ENCODE measurements at regions not wholly inside any gene's neighbourhood (a gene's known extent, or its start where the extent isn't known, plus 50 kb on each side); places are given as distances from the start of the nearest gene placed in this dataset.

DNA sequence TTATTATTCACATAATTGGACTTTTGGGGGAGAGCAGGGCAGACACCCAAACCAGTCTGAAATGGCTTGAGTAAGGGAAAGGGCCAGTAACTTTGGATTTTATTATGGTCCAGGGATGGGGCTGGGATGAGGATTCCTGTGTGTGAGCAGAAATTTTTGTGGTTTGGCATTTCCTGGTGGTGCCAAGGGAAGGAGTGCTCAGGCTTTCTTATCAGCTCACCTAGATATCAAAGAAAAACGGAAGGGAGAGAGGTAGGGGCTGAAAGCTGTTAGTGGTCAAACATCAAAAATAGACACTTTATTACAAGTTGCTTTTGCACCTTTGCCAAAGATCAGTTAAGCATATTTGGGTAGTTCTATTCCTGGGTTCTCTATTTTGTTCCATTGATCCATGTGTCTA, 128.5 kb upstream of the DIPK2B start:
- WGBS, 2 experiments: 90% methylated on average over 1 of the region's 1 CpG; no CpG with 5 or more reads in 1 of the 2 experiments
- no peaks in the 10 kb centered on the region for H3K4me1 ChIP-seq (ENCODE audit: control insufficient read depth, insufficient read depth, low read length)
- no peaks in the 10 kb centered on the region for H3K9me3 ChIP-seq (ENCODE audit: control insufficient read depth, low read length)
- H3K27me3 ChIP-seq (ENCODE audit: control insufficient read depth, insufficient read depth, low read length, poor library complexity, severe bottlenecking): no peaks in the 10 kb centered on the region
- no peak overlapping the region for H3K27ac ChIP-seq (ENCODE audit: insufficient read depth, low read depth, low read length, poor library complexity, severe bottlenecking)
- H3K4me3 ChIP-seq (ENCODE audit: insufficient read depth, low read depth, low read length): no peak overlapping the region
- H3K36me3 ChIP-seq (ENCODE audit: control insufficient read depth, insufficient read depth, low read length): no peaks in the 10 kb centered on the region

DNA sequence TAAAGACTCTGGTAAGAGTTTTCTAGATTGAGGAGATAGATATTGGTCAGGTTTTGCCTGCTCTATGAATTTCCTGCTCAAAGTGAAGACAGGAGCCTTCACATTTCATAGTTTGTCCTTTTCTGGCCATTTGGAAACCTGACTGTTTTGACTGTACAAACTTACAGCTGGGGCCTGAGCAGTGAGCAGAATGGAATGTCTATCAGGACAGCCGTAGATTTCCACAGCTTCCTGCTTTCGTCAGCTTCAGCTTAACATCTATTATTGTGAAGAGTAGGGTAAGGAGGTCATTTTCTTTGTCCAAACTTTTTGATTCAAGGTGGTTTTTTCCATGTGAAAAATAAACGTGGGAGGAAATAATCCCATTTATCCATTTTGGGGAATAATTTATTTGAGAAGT, 124.3 kb upstream of the DIPK2B start:
- H3K9me3 ChIP-seq (ENCODE audit: control insufficient read depth, low read length): no peaks in the 10 kb centered on the region
- 95 to 100% methylated on average over 1 to 3 of the region's 3 CpGs for WGBS, 2 experiments
- no peaks in the 10 kb centered on the region for H3K4me1 ChIP-seq (ENCODE audit: control insufficient read depth, insufficient read depth, low read length)
- no peak overlapping the region for H3K4me3 ChIP-seq (ENCODE audit: insufficient read depth, low read depth, low read length)
- no peaks in the 10 kb centered on the region for H3K27me3 ChIP-seq (ENCODE audit: control insufficient read depth, insufficient read depth, low read length, poor library complexity, severe bottlenecking)
- H3K27ac ChIP-seq (ENCODE audit: insufficient read depth, low read depth, low read length, poor library complexity, severe bottlenecking): no peak overlapping the region
- no peaks in the 10 kb centered on the region for H3K36me3 ChIP-seq (ENCODE audit: control insufficient read depth, insufficient read depth, low read length)

DNA sequence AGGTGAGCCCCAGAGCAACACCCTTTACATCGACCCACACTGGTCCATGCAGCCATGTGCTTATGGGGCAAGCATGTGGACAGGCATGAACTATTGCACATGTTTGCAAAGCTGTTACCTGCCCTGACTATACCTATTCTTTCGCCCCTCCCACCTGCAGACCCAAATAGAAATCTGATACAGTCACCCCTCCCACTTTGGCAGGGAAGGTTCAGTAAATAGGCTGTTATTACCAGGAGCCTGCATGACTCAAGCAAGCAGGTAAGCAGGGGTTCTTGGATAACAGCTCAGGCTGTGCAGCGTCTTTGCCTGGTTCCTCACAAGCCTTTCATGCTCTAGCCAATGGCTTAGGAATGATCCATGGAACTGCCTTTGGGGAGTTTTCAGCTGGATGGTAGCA, 122.7 kb upstream of the DIPK2B start:
- WGBS, 2 experiments: 85 to 89% methylated on average over 3 of the region's 3 CpGs

DNA sequence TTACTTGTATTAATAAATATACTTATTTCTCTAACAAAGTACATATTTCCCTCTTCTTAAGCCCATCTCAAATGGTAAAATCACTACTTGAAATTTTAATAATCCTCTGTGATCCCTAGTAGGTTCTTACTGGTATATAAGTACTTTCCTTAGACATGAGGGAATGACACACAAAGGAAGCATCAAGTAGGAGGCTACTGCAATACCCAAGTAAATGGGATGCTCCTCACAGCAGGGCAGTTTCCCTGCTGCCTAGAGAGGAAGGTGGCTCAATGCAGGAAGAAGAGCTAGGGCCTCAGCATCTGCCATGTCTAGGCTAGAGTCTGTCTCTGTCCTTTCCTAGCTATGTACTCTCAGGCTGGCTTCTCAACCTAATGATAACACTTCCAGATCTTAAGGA, 122.1 kb upstream of the DIPK2B start:
- H3K27ac ChIP-seq (ENCODE audit: insufficient read depth, low read depth, low read length, poor library complexity, severe bottlenecking): no peak overlapping the region
- H3K9me3 ChIP-seq (ENCODE audit: control insufficient read depth, low read length): no peaks in the 10 kb centered on the region
- H3K4me3 ChIP-seq (ENCODE audit: insufficient read depth, low read depth, low read length): no peak overlapping the region
- no peaks in the 10 kb centered on the region for H3K36me3 ChIP-seq (ENCODE audit: control insufficient read depth, insufficient read depth, low read length)
- H3K4me1 ChIP-seq (ENCODE audit: control insufficient read depth, insufficient read depth, low read length): no peaks in the 10 kb centered on the region
- no peaks in the 10 kb centered on the region for H3K27me3 ChIP-seq (ENCODE audit: control insufficient read depth, insufficient read depth, low read length, poor library complexity, severe bottlenecking)

More for the DNA sequence above, 122.7 kb upstream of the DIPK2B start:
- Histone ChIP-seq H3K4me3 (ENCODE audit: insufficient read depth, low read depth, low read length) (no peak overlapping the region), H3K27ac (ENCODE audit: insufficient read depth, low read depth, low read length, poor library complexity, severe bottlenecking) (no peak overlapping the region), H3K27me3 (ENCODE audit: control insufficient read depth, insufficient read depth, low read length, poor library complexity, severe bottlenecking) (no peaks in the 10 kb centered on the region), H3K4me1 (ENCODE audit: control insufficient read depth, insufficient read depth, low read length) (no peaks in the 10 kb centered on the region), H3K36me3 (ENCODE audit: control insufficient read depth, insufficient read depth, low read length) (no peaks in the 10 kb centered on the region), H3K9me3 (ENCODE audit: control insufficient read depth, low read length) (no peaks in the 10 kb centered on the region)

DNA sequence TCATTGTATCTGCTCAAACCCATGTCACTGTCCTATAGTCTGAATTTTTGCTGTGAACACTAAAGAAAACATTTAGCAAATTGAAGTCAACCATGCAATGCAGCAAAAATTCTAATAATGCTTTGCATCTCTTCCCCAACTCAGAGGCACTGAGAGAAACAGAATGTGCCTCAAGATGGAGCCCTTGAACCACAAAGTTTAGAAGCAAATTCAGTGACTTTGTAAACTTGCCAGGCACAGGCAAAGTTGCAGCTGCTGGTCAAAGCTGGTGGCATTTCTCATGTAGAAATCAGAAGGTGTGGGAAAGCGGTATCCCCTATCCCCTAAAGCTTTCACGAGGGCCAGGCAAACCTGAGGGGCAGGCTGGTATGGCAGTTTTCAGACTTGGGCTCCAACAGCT, 121.7 kb upstream of the DIPK2B start:
- Histone ChIP-seq H3K4me1 (ENCODE audit: control insufficient read depth, insufficient read depth, low read length) (no peaks in the 10 kb centered on the region), H3K9me3 (ENCODE audit: control insufficient read depth, low read length) (no peaks in the 10 kb centered on the region), H3K4me3 (ENCODE audit: insufficient read depth, low read depth, low read length) (no peak overlapping the region), H3K27me3 (ENCODE audit: control insufficient read depth, insufficient read depth, low read length, poor library complexity, severe bottlenecking) (no peaks in the 10 kb centered on the region), H3K36me3 (ENCODE audit: control insufficient read depth, insufficient read depth, low read length) (no peaks in the 10 kb centered on the region), H3K27ac (ENCODE audit: insufficient read depth, low read depth, low read length, poor library complexity, severe bottlenecking) (no peak overlapping the region)
- 29% methylated on average over 2 of the region's 2 CpGs; no CpG with 5 or more reads in 1 of the 2 experiments for WGBS, 2 experiments

DNA sequence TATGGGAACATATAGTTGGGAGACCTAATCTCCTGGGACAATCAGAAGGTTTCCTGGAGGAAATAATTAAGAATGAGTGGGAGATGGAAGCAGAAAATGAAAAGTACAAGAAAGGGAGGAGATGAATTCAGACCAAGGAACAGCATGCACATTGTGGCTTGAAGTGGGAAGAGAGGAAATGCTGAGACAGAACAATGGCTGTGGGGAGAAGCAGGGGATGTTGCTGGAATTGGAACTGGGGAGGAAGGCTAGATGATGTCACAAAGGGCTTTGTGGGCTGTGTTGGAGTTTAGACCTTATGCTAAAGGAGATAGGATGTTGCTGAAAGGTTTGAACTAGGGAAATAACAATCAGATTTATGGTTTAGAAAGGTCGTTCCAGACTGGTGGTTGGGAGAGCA, 119.5 kb upstream of the DIPK2B start:
- no peaks in the 10 kb centered on the region for H3K9me3 ChIP-seq (ENCODE audit: control insufficient read depth, low read length)
- no peaks in the 10 kb centered on the region for H3K27me3 ChIP-seq (ENCODE audit: control insufficient read depth, insufficient read depth, low read length, poor library complexity, severe bottlenecking)
- H3K4me3 ChIP-seq (ENCODE audit: insufficient read depth, low read depth, low read length): no peak overlapping the region
- no peaks in the 10 kb centered on the region for H3K36me3 ChIP-seq (ENCODE audit: control insufficient read depth, insufficient read depth, low read length)
- no peak overlapping the region for H3K27ac ChIP-seq (ENCODE audit: insufficient read depth, low read depth, low read length, poor library complexity, severe bottlenecking)
- H3K4me1 ChIP-seq (ENCODE audit: control insufficient read depth, insufficient read depth, low read length): no peaks in the 10 kb centered on the region
- WGBS, 2 experiments: 88 to 98% methylated on average over 1 of the region's 1 CpG

DNA sequence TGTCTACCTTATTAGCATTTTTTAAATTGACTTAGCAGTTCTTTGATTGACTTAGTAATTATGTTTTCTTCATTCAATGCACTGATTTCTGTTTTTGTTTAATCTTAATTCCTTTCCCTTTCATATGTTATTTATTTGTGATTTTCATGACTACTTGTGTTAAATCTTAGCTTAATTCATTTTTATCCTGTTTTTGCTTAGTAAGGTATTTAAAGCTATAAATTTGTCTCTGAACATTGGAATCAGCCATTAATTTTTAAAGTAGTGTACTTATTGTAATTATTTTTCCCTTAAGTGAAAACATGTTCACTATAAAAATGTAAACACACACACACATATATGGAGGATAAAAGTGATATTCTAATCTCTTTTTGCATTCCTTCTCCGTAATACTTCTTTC, 109.1 kb upstream of the DIPK2B start:
- WGBS, 2 experiments: no CpG with 5 or more reads among the region's 1 CpG
- H3K27me3 ChIP-seq (ENCODE audit: control insufficient read depth, insufficient read depth, low read length, poor library complexity, severe bottlenecking): no peaks in the 10 kb centered on the region
- H3K4me1 ChIP-seq (ENCODE audit: control insufficient read depth, insufficient read depth, low read length): no peaks in the 10 kb centered on the region
- no peaks in the 10 kb centered on the region for H3K36me3 ChIP-seq (ENCODE audit: control insufficient read depth, insufficient read depth, low read length)
- H3K9me3 ChIP-seq (ENCODE audit: control insufficient read depth, low read length): no peaks in the 10 kb centered on the region
- no peak overlapping the region for H3K27ac ChIP-seq (ENCODE audit: insufficient read depth, low read depth, low read length, poor library complexity, severe bottlenecking)
- no peak overlapping the region for H3K4me3 ChIP-seq (ENCODE audit: insufficient read depth, low read depth, low read length)

DNA sequence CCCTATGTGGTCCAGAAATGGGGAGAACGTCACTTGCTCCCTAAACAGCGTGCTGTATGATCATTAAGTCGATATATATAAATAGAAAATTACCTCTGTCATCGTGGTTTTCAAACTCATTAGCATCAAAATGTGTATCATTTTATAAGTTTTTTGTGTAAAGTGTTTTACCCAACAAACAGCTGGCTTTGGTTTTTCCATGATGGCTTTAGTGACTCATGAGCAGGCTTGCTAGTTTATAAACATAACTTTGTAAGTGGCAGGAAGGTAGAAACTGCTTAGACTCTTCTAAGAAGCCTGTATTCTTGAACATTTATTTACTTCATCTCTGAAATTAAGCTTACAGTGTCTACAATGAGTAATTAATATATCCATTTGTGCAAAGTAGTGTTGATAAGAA, 108.4 kb upstream of the DIPK2B start:
- 91% methylated on average over 4 of the region's 4 CpGs; no CpG with 5 or more reads in 1 of the 2 experiments for WGBS, 2 experiments
- Histone ChIP-seq H3K4me1 (ENCODE audit: control insufficient read depth, insufficient read depth, low read length) (no peaks in the 10 kb centered on the region), H3K9me3 (ENCODE audit: control insufficient read depth, low read length) (no peaks in the 10 kb centered on the region), H3K27ac (ENCODE audit: insufficient read depth, low read depth, low read length, poor library complexity, severe bottlenecking) (no peak overlapping the region), H3K36me3 (ENCODE audit: control insufficient read depth, insufficient read depth, low read length) (no peaks in the 10 kb centered on the region), H3K4me3 (ENCODE audit: insufficient read depth, low read depth, low read length) (no peak overlapping the region), H3K27me3 (ENCODE audit: control insufficient read depth, insufficient read depth, low read length, poor library complexity, severe bottlenecking) (no peaks in the 10 kb centered on the region)

DNA sequence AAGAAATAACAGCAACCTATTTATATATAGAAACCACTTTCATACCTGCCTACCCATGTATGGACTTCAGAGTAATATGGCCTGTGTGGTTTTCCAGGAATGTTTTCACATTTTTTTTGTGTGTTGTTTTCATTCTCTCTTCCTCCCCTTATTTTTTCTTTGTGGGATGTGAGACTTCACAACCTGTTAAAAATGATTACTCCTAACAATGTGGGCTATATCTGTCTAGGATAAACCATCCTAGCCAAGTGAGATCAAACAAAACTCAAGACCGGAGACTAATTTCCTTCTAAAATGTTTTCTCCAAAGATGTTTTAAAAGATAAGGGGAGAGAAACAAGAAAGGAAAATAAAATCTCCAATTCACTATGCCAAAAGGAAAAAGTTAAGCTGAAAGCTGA, 106.1 kb upstream of the DIPK2B start:
- no peaks in the 10 kb centered on the region for H3K27me3 ChIP-seq (ENCODE audit: control insufficient read depth, insufficient read depth, low read length, poor library complexity, severe bottlenecking)
- H3K4me3 ChIP-seq (ENCODE audit: insufficient read depth, low read depth, low read length): no peak overlapping the region
- WGBS, 2 experiments: no CpG with 5 or more reads among the region's 1 CpG
- no peak overlapping the region for H3K27ac ChIP-seq (ENCODE audit: insufficient read depth, low read depth, low read length, poor library complexity, severe bottlenecking)
- no peaks in the 10 kb centered on the region for H3K9me3 ChIP-seq (ENCODE audit: control insufficient read depth, low read length)
- H3K36me3 ChIP-seq (ENCODE audit: control insufficient read depth, insufficient read depth, low read length): no peaks in the 10 kb centered on the region
- no peaks in the 10 kb centered on the region for H3K4me1 ChIP-seq (ENCODE audit: control insufficient read depth, insufficient read depth, low read length)

DNA sequence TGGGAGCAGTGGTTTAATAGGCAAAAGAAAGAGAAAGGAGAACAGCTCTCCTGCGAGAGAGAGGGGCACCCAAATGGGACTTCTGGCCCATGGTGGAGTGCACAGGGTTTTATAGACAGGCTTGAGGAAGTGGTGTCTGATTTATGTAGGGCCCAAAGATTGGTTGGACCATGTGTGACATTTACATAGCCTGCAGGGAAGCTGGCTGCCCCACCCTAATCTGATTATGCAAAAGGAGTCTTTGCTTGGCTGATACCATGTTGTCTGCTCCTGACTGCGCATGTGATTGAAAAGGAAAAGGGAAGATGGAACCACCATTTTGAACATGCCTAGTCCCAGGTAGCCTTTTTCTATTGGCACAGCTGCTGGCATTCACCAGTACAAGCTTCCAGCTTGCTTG, 100.0 kb upstream of the DIPK2B start:
- no peak overlapping the region for H3K27ac ChIP-seq (ENCODE audit: insufficient read depth, low read depth, low read length, poor library complexity, severe bottlenecking)
- no peaks in the 10 kb centered on the region for H3K36me3 ChIP-seq (ENCODE audit: control insufficient read depth, insufficient read depth, low read length)
- 94 to 100% methylated on average over 2 of the region's 2 CpGs for WGBS, 2 experiments
- H3K4me1 ChIP-seq (ENCODE audit: control insufficient read depth, insufficient read depth, low read length): no peaks in the 10 kb centered on the region
- no peaks in the 10 kb centered on the region for H3K27me3 ChIP-seq (ENCODE audit: control insufficient read depth, insufficient read depth, low read length, poor library complexity, severe bottlenecking)
- no peaks in the 10 kb centered on the region for H3K9me3 ChIP-seq (ENCODE audit: control insufficient read depth, low read length)
- no peak overlapping the region for H3K4me3 ChIP-seq (ENCODE audit: insufficient read depth, low read depth, low read length)

DNA sequence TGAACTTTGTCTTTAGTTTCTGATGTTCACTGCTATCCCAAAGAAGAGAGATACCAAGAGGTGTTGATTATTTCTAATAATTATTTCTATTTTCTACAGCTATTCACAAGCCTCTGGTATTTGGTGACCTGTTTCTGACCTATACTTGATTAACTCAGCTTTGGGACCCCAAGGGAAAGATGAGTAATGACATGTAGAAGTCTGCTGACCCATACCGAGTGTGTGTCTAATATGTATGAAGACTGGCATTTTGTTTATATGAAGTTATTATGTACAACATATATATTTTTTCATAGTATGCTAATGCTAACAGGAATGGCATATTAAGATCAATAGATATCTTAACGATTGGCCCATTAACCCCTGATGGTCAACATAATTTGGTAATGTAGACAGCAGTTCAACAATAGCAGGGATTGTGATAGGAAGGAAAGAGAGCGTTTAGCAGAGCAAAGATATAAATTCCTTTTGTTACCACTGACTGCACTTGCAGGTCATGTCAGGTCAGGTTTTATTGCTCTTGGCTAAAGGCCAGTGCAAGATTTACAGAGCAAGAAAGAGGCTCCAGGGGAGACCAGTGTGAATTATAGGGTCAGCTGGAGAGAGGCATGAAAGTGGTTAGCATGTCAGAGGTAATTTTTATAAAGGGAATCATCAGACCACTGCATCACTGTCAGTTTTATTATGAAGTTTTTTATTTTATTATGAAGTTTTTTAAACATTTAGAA, 94.7 kb upstream of the DIPK2B start:
- Histone ChIP-seq H3K36me3 (ENCODE audit: control insufficient read depth, insufficient read depth, low read length) (no peaks in the 10 kb centered on the region), H3K9me3 (ENCODE audit: control insufficient read depth, low read length) (no peaks in the 10 kb centered on the region), H3K27me3 (ENCODE audit: control insufficient read depth, insufficient read depth, low read length, poor library complexity, severe bottlenecking) (no peaks in the 10 kb centered on the region), H3K4me3 (ENCODE audit: insufficient read depth, low read depth, low read length) (no peak overlapping the region), H3K4me1 (ENCODE audit: control insufficient read depth, insufficient read depth, low read length) (no peaks in the 10 kb centered on the region), H3K27ac (ENCODE audit: insufficient read depth, low read depth, low read length, poor library complexity, severe bottlenecking) (no peak overlapping the region)
- 38 to 71% methylated on average over 1 to 2 of the region's 3 CpGs for WGBS, 2 experiments
